Left renal pelvis (tissue), 4 donors: ENCODE measurements at regions not wholly inside any gene's neighbourhood (a gene's known extent, or its start where the extent isn't known, plus 50 kb on each side); places are given as distances from the start of the nearest gene placed in this dataset.
"Not testable (repeated sequence)": the region's sequence is repeated elsewhere in the genome, so short reads cannot be mapped to it uniquely, and the experiment has no call there.

ENCODE experiments used
- DNase-seq, 4 donors: peaks; one replicate each; pipeline ENCODE4 v3.0.0-alpha.2; 2013; ENCODE audit warnings: low read depth in 4 of 4, low spot score in 3 of 4

GRCh38 chr6:80952479-80952878, 800.0 kb downstream of the TENT5A start:
- DNase-seq: not testable (repeated sequence)

DNA sequence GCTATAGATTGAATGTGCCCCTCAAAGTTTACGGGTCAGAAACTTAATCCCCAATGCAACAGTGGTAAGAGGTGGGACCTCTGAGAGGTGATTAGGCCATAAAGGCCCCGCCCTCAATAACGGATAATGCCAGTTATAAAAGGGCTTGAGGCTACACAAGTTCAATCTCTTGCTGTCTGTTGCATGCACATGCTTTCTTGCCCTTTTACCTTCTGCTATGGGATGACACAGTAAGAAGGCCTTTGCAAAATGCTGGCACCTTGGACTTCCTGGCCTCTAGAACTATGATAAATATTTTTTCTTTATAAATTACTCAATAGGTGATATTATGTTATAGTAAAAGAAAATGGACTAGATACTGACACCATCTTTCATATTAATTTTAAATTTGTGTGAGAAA, 806.1 kb downstream of the TENT5A start:
- no peak for DNase-seq

DNA sequence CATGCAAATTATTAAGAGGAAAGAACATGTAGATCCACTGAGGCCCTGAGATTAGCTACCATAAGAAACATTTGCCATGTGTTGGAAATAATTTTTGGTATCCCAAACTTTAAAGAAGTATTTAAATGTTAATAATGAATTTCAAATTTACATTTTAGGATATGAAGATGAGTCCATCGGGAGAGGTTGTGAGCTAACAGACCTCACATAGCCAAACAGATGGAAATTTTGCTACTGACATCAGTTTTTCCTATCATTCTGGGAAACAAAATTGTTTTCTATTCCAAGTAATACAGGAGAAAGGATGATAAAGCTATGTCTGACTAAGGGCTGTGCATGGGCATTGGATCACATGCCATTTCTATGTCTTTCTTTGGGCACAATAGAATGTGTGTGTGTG, 809.6 kb downstream of the TENT5A start:
- no peak for DNase-seq

DNA sequence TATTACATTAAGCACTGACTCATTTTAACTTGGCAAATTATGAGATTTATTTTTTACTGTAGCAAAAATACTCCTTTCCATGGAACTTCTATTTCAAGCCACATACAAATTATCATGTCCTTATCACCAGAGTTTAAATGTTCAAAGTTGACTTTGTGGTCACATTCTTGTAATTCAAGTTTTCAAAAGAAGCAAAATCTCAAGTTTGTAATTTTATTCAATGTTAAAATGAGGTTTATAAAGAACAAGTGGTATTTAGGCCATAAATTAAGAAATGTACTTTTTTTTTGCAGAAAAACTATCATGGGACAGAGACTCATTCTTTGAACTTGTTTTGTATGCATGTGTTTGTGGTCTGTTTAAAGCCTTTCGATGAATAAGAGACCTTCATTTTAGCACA, 811.5 kb downstream of the TENT5A start:
- no peak for DNase-seq

GRCh38 chr6:80940571-80940970, 811.9 kb downstream of the TENT5A start:
- no peak for DNase-seq

GRCh38 chr6:80939898-80940297, 812.6 kb downstream of the TENT5A start:
- no peak for DNase-seq

DNA sequence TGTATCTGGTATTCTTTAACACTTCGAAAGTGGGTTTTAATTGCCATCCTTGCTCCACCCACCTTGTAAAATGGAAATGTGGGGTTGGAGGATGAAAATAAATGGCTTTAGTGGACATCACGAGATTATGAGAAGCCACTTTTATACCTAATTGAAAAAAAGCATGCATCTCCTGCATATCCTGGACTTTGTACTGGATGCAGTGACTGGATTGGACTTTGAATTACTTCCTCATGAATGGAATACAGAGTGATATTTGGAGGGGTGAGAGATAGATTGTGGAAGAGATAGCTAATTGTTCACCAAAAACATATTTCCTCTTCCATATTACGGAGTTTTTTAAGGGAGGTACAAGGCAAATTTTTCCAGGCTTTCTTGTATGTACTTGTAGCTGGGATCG, 813.0 kb downstream of the TENT5A start:
- no peak for DNase-seq

- DNase-seq: no peak
These were observed 814.4 kb downstream of the TENT5A start for GRCh38 chr6:80938131-80938530.

- DNase-seq: no peak
These were observed 820.1 kb downstream of the TENT5A start for GRCh38 chr6:80932359-80932758.

DNA sequence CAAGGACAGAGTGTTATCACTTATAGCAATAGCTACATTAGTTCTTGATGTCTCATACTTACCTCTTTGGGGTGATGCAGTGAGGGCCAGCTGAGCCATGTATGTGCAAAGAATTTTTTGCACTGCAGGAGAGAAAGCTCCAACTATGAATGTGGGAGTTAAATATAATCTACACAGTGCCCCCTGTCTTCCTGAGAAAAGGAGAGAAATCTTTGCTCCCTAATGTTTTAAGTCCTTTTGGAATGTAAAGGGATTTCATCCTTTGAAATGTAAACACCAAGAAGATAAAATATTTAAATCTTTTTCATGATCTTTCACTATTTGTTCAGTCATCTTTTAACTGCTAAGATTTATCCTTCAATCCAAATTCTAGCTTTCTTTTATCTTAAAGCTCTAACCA, 822.1 kb downstream of the TENT5A start:
- no peak for DNase-seq

GRCh38 chr6:80923816-80924215, 817.3 kb downstream of the BCKDHB start:
- DNase-seq: no peak

DNA sequence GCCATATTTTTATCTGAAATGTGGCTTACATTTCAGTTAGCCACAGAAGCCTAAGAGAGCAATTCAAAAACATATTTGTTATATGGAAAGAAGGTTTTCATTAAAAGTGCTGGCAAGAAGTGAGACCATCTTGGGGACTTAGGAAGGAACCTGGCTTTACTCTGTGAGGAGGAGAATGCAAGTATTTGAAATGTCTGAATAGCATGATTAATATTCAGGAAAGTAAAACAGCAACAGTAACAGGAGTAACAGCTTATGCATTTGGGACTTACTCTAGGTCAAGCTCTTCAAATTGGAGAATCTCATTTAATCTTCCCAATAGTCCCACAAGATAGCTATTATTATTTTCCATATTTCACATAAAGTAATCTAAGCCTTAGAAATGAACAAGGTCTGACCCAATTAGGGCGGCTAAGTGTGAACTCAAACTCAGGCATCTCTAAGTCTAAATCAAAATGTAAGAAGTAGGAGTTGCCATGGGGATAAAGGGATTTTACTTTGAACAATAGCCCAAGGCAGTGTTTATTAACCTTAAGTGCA, 816.5 kb downstream of the BCKDHB start:
- DNase-seq: no peak

DNA sequence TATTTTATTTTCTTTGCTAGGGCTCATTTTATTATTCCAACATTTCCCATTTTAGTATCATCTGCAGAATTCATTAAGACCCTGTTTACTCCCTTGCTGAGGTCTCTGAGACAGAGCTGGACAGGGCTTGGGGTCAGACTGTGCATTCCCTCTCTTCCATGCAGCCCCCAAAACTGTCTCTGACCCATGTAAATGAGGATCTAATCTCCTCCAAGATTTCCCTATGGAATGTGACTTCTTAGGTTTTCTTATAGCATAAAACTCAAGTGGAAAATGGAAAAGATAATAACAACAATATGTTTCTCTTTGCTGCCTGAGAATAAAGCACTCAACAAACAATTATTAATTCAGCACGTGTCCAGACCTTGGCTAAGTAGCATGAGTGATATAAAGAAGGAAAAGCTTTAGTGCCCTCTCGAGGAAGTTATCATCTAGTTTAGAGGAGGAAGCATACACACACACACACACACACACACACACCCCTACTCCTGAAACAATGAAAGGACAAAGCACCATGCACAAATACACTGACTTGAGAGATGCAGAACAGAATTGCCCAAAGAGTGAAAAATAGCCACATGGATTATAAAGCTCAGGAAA, 815.5 kb downstream of the BCKDHB start:
- no peak for DNase-seq

DNA sequence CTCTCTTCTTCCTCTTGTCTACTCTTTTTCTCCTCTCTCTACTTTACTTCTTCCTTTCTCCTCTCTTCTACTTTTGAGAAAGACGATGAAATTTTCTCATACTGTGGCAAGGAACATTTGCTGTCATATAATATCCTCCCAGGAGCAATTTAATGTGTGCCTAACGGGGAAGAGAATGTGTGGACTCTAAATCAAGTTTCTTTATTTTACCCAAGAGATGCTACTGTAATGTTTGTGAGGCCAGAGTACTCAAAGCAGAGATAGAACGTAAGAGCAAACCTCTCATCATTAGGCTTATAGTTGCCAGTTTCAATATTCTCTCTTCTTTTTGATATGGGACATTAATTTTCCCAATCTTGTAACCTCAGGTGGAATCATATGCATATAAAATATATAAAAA, 801.4 kb downstream of the BCKDHB start:
- DNase-seq: no peak

- DNase-seq: no peak
These were observed 797.2 kb downstream of the BCKDHB start for GRCh38 chr6:80903711-80904110.

DNA sequence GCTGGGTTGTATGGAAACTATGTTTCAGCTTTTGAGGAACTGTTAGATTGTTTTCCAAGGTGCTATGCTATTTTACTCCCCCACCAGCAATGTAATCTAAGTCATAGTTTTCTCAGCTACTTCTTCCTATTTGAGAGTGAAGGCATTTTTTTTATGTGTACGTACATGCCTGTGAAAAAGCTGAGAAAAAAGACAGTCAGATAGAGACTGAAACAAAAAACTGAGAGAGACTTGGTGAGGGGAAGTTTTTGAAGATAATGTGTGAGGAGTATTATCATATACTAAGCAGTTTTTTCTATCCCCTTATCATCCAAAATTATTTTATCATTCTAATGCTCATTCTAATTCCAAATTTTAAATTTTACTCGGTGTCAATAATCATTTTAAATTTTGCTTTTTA, 780.0 kb downstream of the BCKDHB start:
- DNase-seq: no peak

GRCh38 chr6:80872951-80873308, 766.5 kb downstream of the BCKDHB start:
- DNase-seq: no peak

DNA sequence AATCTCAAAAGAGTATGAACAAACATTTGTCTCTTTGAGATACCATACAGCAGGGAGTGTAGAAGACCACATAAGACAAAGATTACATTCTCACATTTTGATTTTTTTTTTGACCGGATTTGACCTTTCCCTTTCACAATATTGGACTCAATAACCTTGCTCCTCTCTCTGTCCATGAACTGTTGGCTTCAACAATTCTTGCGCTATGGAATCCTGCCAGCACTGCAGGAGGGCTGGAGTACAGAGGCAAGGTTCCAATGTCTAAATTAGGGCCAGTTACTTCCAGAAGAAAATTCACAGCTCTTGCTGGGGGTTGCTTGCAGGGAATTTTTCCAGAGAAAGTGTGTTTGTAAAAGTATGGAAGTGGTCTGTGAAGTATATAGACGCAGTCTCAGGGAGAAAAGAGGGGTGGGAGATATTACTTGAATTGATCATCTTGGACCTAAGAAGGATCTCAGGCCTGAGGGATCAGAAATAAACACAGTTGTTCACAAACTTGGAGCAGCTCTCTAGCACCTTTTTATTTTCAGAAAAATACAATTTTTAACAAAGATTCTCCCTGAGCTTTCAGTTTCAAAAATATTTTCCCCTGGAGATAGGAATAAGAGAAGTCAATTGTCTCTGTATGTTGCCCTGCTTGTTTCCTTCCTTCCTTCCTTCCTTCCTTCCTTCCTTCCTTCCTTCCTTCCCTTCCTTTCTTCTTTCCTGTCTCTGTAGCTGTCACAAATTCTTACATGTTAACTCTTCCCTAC, 765.9 kb downstream of the BCKDHB start:
- DNase-seq: no peak

- no peak for DNase-seq
These were observed 756.3 kb downstream of the BCKDHB start for GRCh38 chr6:80862756-80863155.

- no peak for DNase-seq
These were observed 753.6 kb downstream of the BCKDHB start for GRCh38 chr6:80860107-80860506.

DNA sequence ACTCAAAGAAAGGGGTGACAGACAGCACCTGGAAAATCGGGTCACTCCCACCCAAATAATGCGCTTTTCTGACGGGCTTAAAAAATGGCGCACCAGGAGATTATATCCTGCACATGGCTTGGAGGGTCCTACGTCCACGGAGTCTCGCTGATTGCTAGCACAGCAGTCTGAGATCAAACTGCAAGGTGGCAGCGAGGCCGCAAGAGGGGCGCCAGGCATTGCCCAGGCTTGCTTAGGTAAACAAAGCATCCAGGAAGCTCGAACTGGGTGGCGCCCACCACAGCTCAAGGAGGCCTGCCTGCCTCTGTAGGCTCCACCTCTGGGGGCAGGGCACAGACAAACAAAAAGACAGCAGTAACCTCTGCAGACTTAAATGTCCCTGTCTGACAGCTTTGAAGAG, 741.5 kb downstream of the BCKDHB start:
- DNase-seq: not testable (repeated sequence)

DNA sequence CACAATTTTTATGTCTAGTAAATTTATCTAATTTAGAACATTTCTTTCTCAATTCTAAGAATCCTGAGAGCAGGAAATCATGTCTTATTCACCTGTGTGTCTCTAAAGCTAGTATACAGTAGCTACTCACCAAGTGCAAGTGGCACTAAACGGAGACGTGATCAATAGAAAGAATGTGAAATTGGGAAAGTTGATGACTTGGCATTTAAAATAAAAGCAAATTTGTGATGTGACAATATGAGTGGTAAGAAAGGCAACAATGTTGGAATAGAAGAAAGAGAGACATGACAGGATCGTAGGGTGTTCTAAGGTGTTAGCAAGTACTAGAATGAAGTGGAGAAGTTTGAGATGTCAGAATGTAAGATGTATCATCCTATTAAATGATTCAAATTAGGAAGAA, 725.9 kb downstream of the BCKDHB start:
- DNase-seq: no peak
